GM11168 (cell line): ENCODE measurements at regions not wholly inside any gene's neighbourhood (a gene's known extent, or its start where the extent isn't known, plus 50 kb on each side); places are given as distances from the start of the nearest gene placed in this dataset.
"Not testable (repeated sequence)": the region's sequence is repeated elsewhere in the genome, so short reads cannot be mapped to it uniquely, and the experiment has no call there.

Experiments
- in situ Hi-C: fragments of 300-500 bp; cut with MboI; formaldehyde crosslinking; loops from one replicate; pipeline ENCODE4 v1.12.0; 2022; ENCODE audit warnings: low sequenced_read_pairs; ENCODE audit not compliant: unreplicated experiment

DNA sequence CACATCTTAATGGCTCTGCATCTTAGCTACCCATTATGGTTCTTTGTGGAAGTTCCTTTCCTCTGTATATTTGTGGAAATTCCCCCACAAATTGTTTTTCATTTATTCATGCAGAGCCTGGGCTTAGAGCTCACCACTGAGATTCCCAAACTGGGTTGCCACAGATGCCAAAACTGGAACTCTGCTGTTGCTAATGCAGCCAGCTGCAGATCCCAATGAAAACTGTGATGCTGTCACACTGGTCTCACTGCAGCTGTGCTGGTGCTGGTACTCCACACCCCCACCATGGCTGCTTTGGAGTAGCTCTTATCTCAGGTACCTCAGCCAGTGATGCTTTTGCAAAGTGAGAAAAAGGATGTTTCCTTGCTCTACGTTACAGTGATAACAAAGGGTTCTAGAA, 87.7 kb downstream of the DCK start:
- in situ Hi-C loops, result no loop called here

DNA sequence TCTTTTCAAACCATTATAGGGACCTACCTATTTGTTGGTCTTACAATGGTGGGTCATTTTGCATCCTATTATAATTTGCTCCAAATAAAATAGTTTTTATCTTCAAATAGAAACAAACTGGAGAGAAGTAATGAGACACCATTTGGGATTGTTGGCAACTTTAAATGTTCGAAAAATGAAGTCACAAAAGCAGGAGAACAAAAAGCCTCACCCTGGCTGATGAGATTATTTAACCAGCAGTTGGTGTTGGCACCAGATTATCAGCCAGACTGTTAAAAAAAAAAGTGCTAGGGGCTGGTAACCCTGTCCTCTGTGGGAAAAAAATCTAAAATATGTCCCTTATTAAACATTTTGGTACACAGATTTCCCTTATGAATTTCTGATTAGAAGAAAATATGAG, 100.3 kb downstream of the DCK start:
- in situ Hi-C loops, result no loop called here

DNA sequence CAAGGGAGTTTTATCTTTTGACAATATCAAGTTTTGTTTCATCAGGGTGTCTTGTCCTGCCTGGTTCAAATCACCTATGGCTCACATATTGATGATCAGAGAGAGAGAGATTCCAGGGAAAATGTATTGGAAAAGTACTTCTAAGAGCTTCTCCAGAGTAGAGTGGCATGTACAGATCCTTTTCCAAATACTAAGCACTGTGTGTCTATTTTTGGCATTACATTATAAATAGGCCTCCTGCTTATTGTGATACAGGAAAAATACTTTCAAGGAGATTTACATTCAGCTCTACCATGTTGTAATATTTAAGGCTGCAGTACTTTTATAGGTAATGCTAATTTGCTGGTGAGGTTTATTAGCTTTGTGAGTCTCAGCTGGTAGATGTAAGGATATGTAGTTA, 100.8 kb downstream of the DCK start:
- in situ Hi-C loops, result no loop called here

DNA sequence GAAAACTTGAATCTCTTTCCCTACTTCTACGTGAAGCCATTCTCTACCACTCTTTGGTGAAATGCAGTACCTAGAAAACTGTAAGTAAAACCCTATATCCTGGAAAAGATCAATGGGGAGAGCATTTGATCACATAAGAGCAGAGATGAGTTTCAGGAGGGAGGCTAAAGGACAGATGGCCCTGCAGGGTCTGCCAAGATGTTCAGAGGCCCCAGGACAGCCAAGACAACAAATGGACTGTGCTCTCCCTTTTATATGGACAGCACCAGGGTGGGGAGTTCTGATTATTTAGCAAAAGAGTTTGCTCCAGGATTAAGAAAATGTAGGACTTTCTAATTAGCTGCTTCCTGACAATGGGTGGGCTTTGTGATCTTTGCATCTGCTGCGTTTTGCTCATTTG, 101.7 kb downstream of the DCK start:
- in situ Hi-C loops, result no loop called here

GRCh38 chr4:71095545-71095944, 102.1 kb downstream of the DCK start:
- in situ Hi-C loops, result no loop called here

DNA sequence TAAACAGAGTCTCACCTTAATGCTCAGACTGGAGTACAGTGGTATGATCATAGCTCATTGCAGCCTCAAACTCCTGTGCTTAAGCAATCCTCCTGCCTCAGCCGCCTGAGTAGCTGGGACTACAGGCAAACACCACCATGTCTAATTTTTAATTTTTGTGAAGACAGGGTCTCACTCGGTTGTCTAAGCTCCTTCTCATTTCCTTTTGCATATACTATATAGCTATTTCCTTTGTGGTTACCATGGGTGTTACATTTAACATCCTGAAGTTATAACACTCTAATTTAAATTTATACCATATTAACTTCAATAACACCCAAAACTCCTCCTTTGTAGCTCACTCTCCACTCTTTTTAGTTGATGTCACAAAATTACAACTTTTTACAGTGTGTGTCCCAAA, 114.3 kb downstream of the DCK start:
- in situ Hi-C loops, result no loop called here

DNA sequence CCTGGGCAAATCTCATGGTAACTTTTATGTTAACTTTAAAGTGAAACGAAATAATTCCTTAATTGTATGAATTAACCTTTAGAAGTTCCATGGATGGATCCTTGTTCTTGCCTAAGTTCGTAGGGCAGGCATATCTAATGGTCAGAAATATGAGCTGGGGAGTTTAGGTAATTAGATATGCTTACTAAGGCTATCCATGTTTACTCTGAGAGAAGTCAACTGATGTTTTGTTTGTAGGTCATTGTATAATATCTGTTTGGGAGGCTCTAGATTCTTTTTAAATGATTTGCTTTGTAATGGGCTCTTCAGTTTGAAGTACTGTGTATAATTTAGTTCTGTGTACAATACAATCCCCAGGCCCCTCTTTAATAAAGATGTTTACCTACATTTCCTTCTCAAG, 117.0 kb downstream of the DCK start:
- in situ Hi-C loops, result no loop called here

- in situ Hi-C loops, result not testable (repeated sequence)
Observed at GRCh38 chr4:71111133-71111532, 117.7 kb downstream of the DCK start.

- in situ Hi-C loops, result no loop called here
Observed at GRCh38 chr4:71113294-71113693, 119.8 kb downstream of the DCK start.

DNA sequence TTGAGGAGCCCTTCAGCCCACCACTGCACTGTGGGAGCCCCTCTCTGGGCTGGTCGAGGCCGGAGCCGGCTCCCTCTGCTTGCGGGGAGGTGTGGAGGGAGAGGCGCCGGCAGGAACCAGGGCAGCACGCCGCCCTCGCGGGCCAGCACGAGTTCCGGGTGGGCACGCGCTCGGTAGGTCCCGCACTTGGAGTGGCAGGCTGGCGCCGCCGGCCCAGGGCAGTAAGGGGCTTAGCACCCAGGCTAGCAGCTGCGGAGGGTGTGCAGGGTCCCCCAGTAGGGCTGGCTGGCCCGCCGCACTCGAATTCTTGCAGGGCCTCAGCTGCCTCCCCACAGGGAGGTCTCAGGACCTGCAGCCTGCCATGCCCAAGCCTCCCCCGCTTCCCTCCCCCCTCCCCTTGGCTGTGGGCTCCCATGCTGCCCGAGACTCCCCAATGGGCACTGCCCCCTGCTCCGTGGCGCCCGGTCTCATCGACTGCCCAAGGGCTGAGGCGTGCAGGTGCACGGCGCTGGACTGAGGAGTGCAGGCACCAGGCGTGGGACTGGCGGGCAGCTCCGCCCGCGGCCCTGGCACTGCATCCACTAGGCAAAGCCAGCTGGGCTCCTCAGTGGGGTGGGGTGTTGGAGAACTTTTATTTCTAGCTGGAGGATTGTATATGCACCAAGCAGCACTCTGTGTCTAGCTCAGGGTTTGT, 127.5 kb downstream of the DCK start:
- in situ Hi-C loops, result no loop called here

DNA sequence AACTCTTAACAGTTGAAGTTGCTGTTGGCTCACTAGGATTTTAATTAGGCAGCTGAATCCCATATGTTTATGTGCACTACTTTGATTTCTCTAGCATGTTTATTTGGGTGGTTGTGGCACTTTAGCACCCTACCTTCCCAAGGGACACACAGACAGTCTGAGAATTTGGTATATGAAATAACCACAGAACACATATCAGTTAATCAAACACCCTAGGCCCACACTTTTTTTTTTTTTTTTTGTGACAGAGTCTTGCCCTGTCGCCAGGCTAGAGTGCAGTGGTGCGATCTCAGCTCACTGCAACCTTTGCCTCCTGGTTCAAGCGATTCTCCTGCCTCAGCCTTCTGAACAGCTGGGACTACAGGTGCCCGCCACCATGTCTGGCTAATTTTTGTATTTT, 130.5 kb downstream of the DCK start:
- in situ Hi-C loops, result no loop called here

- in situ Hi-C loops, result no loop called here
Observed at GRCh38 chr4:71125137-71125536, 131.7 kb downstream of the DCK start.

- in situ Hi-C loops, result no loop called here
Observed at GRCh38 chr4:71126719-71127118, 133.3 kb downstream of the DCK start.

DNA sequence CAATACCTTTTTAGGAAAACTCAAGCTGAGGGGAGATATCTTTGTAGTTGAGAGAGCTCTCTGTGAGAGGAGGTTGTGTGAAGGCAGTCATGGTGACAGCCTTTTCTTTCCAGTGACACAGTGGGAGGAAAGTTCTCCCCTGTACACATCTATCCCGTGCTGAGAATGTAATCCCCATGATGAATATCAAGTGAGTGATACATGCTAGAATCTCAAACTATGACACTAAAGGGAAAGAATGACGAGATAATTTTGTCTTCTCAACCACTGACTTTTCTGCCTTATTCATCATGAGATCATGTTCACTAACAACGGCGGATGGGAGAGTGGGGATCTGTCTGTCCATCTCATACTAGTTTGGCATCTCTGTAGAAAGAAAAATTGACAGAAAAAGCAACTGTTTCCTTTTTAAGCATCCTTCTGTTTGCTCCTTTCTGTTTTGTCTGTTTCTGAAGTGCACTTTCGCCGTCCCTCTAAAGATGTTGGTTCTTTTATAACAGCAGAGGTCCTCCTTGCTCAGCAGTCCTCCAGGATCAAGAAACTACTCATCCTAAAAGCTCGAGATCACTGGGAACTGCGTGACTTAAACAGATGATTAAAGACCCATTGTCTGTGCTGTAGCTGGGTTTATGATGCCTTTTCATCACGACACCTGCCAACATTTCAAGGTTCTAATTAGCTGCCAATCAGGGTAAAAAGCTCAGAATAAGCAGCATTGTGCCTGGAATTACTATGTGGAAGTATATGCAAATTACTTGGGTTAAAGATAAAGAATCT, 137.6 kb downstream of the DCK start:
- in situ Hi-C loops, result no loop called here

GRCh38 chr4:71132486-71132885, 139.0 kb downstream of the DCK start:
- in situ Hi-C loops, result no loop called here

DNA sequence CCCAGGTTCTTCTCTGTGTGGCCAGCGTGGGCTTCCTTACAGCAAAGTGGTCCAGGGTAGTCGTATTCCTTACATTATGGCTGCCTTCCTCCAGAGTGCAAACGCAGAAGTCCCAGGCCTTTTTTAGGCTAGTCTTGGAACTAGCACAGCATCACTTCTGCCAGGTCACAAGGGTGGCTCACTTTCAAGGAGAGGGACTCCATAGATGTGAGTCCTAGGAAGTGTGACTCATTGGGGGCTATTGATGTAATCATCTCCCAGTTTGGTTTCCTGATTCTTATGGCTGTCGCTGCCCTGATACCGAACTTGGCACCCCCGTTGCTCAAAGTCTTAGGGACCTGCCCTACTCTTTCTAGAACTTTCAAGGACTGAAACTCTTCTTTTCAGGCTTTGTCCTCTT, 140.0 kb downstream of the DCK start:
- in situ Hi-C loops, result no loop called here

GRCh38 chr4:71136071-71136470, 142.6 kb downstream of the DCK start:
- in situ Hi-C loops, result no loop called here

GRCh38 chr4:71138007-71138615, 144.7 kb downstream of the DCK start:
- in situ Hi-C loops, result no loop called here

GRCh38 chr4:71140563-71140962, 147.1 kb downstream of the DCK start:
- in situ Hi-C loops, result no loop called here

- in situ Hi-C loops, result no loop called here
Observed at GRCh38 chr4:71141125-71141524, 147.7 kb downstream of the DCK start.

GRCh38 chr4:71147261-71147660, 153.8 kb downstream of the DCK start:
- in situ Hi-C loops, result no loop called here

DNA sequence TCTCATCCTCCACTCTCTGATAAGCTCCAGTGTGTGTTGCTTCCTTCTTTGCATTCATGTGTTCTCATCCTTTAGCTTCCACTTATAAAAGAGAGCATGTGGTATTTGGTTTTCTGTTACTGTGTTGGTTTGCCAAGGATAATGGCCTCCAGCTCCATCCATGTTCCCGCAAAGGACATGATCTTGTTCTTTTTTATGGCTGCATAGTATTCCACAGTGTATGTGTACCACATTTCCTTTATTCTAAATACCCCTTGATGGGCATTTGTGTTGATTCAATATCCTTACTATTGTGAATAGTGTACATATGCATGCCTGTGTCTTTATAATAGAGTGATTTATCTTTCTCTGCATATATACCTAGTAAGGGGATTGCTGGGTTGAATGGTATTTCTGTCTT, 155.1 kb downstream of the DCK start:
- in situ Hi-C loops, result no loop called here
